ENCODE measurements at regions not wholly inside any gene's neighbourhood (a gene's known extent, or its start where the extent isn't known, plus 50 kb on each side); places are given as distances from the start of the nearest gene placed in this dataset.
"Not testable (repeated sequence)": the region's sequence is repeated elsewhere in the genome, so short reads cannot be mapped to it uniquely, and the experiment has no call there.

- H3K4me3 Mint-ChIP-seq; H3K27ac Mint-ChIP-seq; H3K4me1 Mint-ChIP-seq; H3K9me3 Mint-ChIP-seq; POLR2A ChIA-PET; H3K27me3 Mint-ChIP-seq; CTCF ChIA-PET; H3K36me3 Mint-ChIP-seq (ENCODE audit: low read depth); DNase-seq: not testable (repeated sequence)
These were observed 237.7 kb upstream of the FRG1 start for GRCh38 chr4:189703000-189703399.

- H3K9me3 Mint-ChIP-seq; CTCF ChIA-PET; H3K4me1 Mint-ChIP-seq; H3K27me3 Mint-ChIP-seq; H3K4me3 Mint-ChIP-seq; DNase-seq; H3K27ac Mint-ChIP-seq; POLR2A ChIA-PET; H3K36me3 Mint-ChIP-seq (ENCODE audit: low read depth): not testable (repeated sequence)
These were observed 233.9 kb upstream of the FRG1 start for GRCh38 chr4:189706821-189707220.

- H3K4me3 Mint-ChIP-seq; DNase-seq; POLR2A ChIA-PET; H3K27ac Mint-ChIP-seq; H3K4me1 Mint-ChIP-seq; CTCF ChIA-PET; H3K9me3 Mint-ChIP-seq; H3K27me3 Mint-ChIP-seq; H3K36me3 Mint-ChIP-seq (ENCODE audit: low read depth): not testable (repeated sequence)
These were observed 233.4 kb upstream of the FRG1 start for GRCh38 chr4:189707227-189707626.

- CTCF ChIA-PET, H3K9me3 Mint-ChIP-seq: not testable (repeated sequence)
These were observed 228.7 kb upstream of the FRG1 start for GRCh38 chr4:189711956-189712355.

GRCh38 chr4:189721016-189721993, 219.4 kb upstream of the FRG1 start:
- DNase-seq; CTCF ChIA-PET; H3K4me1 Mint-ChIP-seq; H3K4me3 Mint-ChIP-seq; H3K9me3 Mint-ChIP-seq; POLR2A ChIA-PET; H3K36me3 Mint-ChIP-seq (ENCODE audit: low read depth); H3K27ac Mint-ChIP-seq; H3K27me3 Mint-ChIP-seq: not testable (repeated sequence)

More at GRCh38 chr4:189711956-189712355, 228.7 kb upstream of the FRG1 start:
- H3K27ac Mint-ChIP-seq; H3K36me3 Mint-ChIP-seq (ENCODE audit: low read depth); H3K27me3 Mint-ChIP-seq; H3K4me3 Mint-ChIP-seq; POLR2A ChIA-PET; DNase-seq; H3K4me1 Mint-ChIP-seq: not testable (repeated sequence)

- H3K36me3 Mint-ChIP-seq (ENCODE audit: low read depth); H3K27me3 Mint-ChIP-seq; H3K9me3 Mint-ChIP-seq; H3K4me3 Mint-ChIP-seq; CTCF ChIA-PET; H3K27ac Mint-ChIP-seq; DNase-seq; H3K4me1 Mint-ChIP-seq; POLR2A ChIA-PET: not testable (repeated sequence)
These were observed 218.2 kb upstream of the FRG1 start for GRCh38 chr4:189722324-189723003.

- H3K4me1 Mint-ChIP-seq; DNase-seq; H3K36me3 Mint-ChIP-seq (ENCODE audit: low read depth); POLR2A ChIA-PET; CTCF ChIA-PET; H3K4me3 Mint-ChIP-seq; H3K27ac Mint-ChIP-seq; H3K27me3 Mint-ChIP-seq; H3K9me3 Mint-ChIP-seq: not testable (repeated sequence)
These were observed 212.6 kb upstream of the FRG1 start for GRCh38 chr4:189727982-189728638.

GRCh38 chr4:189731989-189732388, 208.7 kb upstream of the FRG1 start:
- H3K27ac Mint-ChIP-seq; H3K4me1 Mint-ChIP-seq; POLR2A ChIA-PET; DNase-seq; H3K36me3 Mint-ChIP-seq (ENCODE audit: low read depth); CTCF ChIA-PET; H3K4me3 Mint-ChIP-seq; H3K27me3 Mint-ChIP-seq; H3K9me3 Mint-ChIP-seq: not testable (repeated sequence)

- CTCF ChIA-PET; H3K27ac Mint-ChIP-seq; DNase-seq; H3K4me3 Mint-ChIP-seq; H3K9me3 Mint-ChIP-seq; H3K27me3 Mint-ChIP-seq; POLR2A ChIA-PET; H3K36me3 Mint-ChIP-seq (ENCODE audit: low read depth); H3K4me1 Mint-ChIP-seq: not testable (repeated sequence)
These were observed 207.2 kb upstream of the FRG1 start for GRCh38 chr4:189733507-189733906.

- DNase-seq; H3K27ac Mint-ChIP-seq; CTCF ChIA-PET; H3K9me3 Mint-ChIP-seq; H3K36me3 Mint-ChIP-seq (ENCODE audit: low read depth); H3K4me1 Mint-ChIP-seq; H3K27me3 Mint-ChIP-seq; POLR2A ChIA-PET; H3K4me3 Mint-ChIP-seq: not testable (repeated sequence)
These were observed 205.9 kb upstream of the FRG1 start for GRCh38 chr4:189734648-189735267.

- CTCF ChIA-PET; H3K36me3 Mint-ChIP-seq (ENCODE audit: low read depth); H3K27me3 Mint-ChIP-seq; H3K9me3 Mint-ChIP-seq; POLR2A ChIA-PET; H3K4me1 Mint-ChIP-seq; H3K27ac Mint-ChIP-seq; DNase-seq; H3K4me3 Mint-ChIP-seq: not testable (repeated sequence)
These were observed 204.0 kb upstream of the FRG1 start for GRCh38 chr4:189736656-189737055.

GRCh38 chr4:189740118-189740517, 200.6 kb upstream of the FRG1 start:
- DNase-seq; H3K9me3 Mint-ChIP-seq; H3K36me3 Mint-ChIP-seq (ENCODE audit: low read depth); H3K4me3 Mint-ChIP-seq; POLR2A ChIA-PET; CTCF ChIA-PET; H3K27ac Mint-ChIP-seq; H3K4me1 Mint-ChIP-seq; H3K27me3 Mint-ChIP-seq: not testable (repeated sequence)

GRCh38 chr4:189740873-189741272, 199.8 kb upstream of the FRG1 start:
- H3K4me1 Mint-ChIP-seq, result no peaks in the 10 kb centered on the region

More at GRCh38 chr4:189740873-189741272, 199.8 kb upstream of the FRG1 start:
- no peak overlapping the region for H3K27ac Mint-ChIP-seq
- H3K4me3 Mint-ChIP-seq, result no peak overlapping the region
- H3K27me3 Mint-ChIP-seq, result no peaks in the 10 kb centered on the region
- peaks cover 4% of the 10 kb centered on the region for H3K9me3 Mint-ChIP-seq
- POLR2A ChIA-PET, result no interaction called here
- DNase-seq, result no peak
- H3K36me3 Mint-ChIP-seq (ENCODE audit: low read depth), result no peaks in the 10 kb centered on the region
- CTCF ChIA-PET, result no interaction called here

All from activated CD4-positive, alpha-beta memory T cell treated with anti-CD3 and anti-CD28 coated beads, Interleukin-2, amount 10 ng/mL, durations not matched to agents 7 days and 5 days (primary cell).